SIG-M5 (cell line): ENCODE measurements at regions not wholly inside any gene's neighbourhood (a gene's known extent, or its start where the extent isn't known, plus 50 kb on each side); places are given as distances from the start of the nearest gene placed in this dataset.
"Not testable (repeated sequence)": the region's sequence is repeated elsewhere in the genome, so short reads cannot be mapped to it uniquely, and the experiment has no call there.

ENCODE experiments used
- DNase-seq: peaks from one replicate; lab custom pipeline; 2025; lab: John Stamatoyannopoulos, UW

GRCh38 chr7:106523482-106523881 is 137.5 kb downstream of the CCDC71L start:
- DNase-seq, result no peak

GRCh38 chr7:106522696-106523095 is 138.3 kb downstream of the CCDC71L start:
- DNase-seq, result no peak

DNA sequence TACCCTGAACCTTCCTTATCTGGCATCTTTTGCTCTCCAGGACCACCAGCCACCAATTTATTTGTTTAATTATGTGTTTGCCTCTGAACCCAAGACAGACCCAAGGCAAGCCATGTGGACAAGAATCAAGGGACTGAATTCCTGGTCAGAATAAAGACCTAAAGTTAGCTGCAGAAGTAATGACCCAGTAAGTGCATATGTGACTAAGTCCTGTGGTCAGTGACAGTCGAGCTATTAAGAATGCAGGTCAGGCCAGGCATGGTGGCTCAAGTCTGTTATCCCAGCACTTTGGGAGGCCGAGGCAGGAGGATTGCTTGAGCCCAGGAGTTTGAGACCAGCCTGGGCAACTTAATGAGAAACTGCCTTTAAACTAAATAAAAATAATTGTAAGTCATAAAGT is 139.4 kb downstream of the CCDC71L start:
- no peak for DNase-seq

DNA sequence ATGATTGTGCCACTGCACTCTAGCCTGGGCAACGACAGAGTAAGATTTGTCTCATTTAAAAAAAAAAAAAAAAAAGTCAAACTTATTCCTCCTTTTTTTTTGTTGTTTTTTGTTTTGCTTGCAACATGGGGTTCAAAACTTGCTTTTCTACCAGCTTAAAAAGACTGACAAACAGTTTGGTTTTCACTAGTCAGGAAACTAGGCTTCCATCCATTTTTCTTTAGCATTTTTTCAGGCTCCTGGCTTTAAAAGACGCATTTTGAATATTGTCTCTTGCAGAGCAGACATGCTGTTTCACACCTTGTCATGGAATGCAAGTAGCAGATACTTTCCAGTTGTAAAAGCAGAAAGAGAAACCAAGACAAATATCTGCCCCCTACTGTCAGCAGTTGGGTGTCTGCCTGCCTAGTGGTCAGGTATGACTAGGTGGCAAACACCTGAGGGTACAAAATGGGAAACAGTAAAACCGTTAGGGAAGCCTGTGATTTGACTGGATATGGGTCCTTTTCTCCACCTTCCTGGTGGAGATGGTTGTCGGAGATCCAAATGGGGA is 139.9 kb downstream of the CCDC71L start:
- DNase-seq, result no peak

- DNase-seq, result no peak
Measured at GRCh38 chr7:106518967-106519366, 142.0 kb downstream of the CCDC71L start.

DNA sequence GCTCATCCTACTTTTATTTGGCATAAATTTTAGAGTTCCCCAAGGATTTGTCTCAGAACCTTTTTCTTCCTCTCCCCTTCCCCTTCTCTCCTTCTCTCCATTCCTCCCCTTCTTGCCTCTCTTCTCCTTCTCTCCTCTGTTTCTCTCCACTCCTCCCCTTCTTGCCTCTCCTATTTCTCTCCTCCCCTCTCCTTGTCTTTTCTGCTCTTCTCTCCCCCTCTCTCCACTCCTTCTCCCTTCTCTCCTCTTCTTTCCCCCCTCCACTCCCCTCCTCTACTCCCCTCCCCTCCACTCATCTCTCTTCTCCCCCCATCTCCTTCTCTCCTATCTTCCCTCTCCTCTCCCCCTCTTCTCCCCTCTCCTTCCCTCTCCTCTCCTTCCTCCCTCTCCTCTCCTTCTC is 142.7 kb downstream of the CCDC71L start:
- DNase-seq, result no peak

- DNase-seq, result no peak
Measured at GRCh38 chr7:106517508-106517907, 143.4 kb downstream of the CCDC71L start.

DNA sequence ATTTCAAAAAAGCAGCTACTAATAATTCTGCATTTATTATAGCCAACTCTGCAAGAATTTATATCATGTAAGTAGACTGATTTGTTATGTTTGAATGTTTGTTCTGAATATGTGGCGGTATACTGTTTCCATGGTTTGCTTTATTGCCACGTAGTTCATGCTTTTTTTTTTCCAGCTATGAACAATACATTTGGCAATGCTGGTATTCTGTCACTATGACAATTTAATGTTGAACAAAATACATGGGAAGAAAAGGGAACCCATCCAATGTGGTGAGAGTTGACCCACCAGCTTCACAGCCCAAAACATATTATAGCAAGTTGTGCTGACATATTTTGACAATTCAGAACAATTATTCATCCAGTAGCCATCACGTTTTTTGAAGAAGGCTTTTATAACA is 145.6 kb downstream of the CCDC71L start:
- no peak for DNase-seq

- no peak for DNase-seq
Measured at GRCh38 chr7:106514881-106515280, 146.1 kb downstream of the CCDC71L start.

GRCh38 chr7:106512217-106512616 is 148.7 kb downstream of the CCDC71L start:
- no peak for DNase-seq

GRCh38 chr7:106504645-106505044 is 156.3 kb downstream of the CCDC71L start:
- no peak for DNase-seq

DNA sequence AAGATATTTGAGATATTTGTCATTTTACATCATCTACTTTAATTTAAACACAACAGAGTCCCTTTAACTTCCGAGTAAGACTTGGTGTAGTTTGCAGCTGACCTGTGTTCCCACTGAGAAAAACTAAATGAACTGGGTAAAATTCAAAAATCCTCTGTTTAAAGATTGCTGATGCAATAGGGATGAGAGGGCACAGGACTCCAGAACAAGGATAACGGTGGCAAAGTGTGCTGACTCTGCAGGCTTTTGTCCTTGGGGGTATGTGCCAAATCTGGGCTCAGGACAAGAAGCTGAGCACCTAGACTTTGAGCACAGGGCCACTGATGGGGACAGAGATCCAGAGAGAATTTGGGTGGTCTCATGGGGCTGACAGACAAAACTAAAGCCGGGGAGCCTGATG is 156.8 kb downstream of the CCDC71L start:
- DNase-seq, result no peak

GRCh38 chr7:106503626-106504025 is 157.3 kb downstream of the CCDC71L start:
- DNase-seq, result no peak

- DNase-seq, result no peak
Measured at GRCh38 chr7:106501605-106502580, 159.1 kb downstream of the CCDC71L start.

GRCh38 chr7:106499897-106500296 is 161.1 kb downstream of the CCDC71L start:
- DNase-seq, result no peak

DNA sequence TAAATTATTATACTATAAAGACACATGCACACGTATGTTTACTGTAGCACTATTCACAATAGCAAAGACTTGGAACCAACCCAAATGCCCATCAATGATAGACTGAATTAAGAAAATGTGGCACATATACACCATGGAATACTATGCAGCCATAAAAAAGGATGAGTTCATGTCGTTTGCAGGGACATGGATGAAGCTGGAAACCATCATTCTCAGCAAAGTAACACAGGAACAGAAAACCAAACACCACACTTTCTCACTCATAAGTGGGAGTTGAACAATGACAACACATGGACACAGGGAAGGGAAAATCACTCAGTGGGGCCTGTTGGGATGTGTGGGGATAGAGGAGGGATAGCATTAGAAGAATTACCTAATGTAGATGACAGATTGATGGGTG is 163.0 kb downstream of the CCDC71L start:
- DNase-seq, result not testable (repeated sequence)

DNA sequence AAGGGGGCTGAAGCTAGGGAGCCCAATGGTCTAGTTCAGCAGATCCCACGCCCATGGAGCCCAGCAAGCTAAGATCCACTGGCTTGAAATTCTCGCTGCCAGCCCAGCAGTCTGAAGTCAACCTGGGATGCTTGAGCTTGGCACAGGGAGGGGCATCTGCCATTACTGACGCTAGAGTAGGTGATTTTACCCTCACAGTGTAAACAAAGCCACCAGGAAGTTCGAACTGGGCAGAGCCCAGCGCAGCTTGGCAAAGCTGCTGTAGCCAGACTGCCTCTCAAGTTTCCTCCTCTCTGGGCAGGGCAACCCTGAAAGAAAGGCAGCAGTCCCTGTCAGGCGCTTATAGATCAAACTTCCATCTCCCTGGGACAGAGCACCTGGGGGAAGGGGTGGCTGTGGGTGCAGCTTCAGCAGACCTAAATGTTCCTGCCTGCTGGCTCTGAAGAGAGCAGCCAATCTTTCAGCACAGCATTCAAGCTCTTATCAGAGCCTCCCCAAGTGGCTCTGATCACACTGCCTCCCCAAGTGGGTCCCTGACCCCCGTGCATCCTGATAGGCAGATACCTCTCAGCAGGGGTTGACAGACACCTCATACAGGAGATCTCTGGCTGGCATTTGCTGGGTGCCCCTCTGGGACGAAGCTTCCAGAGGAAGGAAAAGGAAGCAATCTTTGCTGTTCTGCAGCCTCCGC is 167.8 kb downstream of the CCDC71L start:
- no peak for DNase-seq

DNA sequence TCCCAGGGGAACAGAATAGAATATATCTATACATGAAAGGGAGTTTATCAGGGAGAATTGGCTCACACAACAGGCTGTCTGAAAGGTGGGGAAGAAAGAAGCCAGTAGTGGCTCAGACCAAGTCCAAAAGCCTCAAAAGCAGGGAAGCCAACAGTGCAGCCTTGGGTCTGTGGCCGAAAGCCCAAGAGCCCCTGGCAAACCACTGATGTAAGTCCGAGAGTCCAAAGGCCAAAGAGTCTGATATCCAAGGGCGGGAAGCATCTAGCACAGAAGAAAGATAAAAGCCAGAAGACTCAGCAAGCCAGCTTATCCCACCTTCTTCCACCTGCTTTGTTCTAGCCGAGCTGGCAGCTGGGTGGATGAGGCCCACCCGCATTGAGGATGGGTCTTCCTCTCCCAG is 172.5 kb downstream of the CCDC71L start:
- no peak for DNase-seq

- no peak for DNase-seq
Measured at GRCh38 chr7:106487892-106488291, 173.1 kb downstream of the CCDC71L start.

DNA sequence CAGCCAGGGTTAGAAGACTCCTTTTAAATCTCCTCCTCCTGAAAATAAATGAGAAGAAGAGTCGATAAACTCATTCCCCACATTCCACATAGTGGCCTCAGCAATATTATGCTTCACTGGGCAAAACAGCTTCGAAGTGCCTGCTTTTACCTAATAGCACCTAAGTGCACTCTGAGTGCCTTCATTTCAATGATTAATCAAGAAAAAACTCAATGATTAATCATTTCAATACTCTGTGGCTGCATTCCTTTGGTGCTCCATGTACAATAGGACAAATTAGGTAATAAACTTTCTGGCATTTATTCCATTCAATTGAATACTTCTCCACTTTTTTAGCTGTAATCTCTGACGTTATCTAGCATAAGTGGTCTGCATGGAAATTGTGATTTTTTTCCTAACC is 174.6 kb downstream of the CCDC71L start:
- no peak for DNase-seq

DNA sequence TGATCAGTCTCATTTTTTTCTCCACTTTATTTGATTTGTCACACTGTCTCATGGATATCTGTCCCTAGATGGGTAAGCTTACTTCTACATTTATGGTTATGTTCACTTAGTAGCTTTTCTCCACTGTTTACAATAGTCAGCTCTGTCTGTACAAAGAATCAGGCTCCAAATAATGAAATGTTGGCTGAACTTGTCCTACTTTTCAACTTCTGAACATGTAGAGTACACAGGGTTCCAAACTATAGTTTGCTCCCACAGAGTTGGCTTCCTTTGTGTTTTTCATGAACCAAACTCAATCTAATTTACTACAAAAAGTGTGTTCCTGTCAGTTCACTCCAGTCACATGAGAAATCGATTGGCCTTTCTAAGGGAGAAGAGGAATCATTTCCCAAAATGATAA is 175.0 kb downstream of the CCDC71L start:
- DNase-seq, result no peak

GRCh38 chr7:106485031-106485551 is 175.9 kb downstream of the CCDC71L start:
- DNase-seq, result no peak

DNA sequence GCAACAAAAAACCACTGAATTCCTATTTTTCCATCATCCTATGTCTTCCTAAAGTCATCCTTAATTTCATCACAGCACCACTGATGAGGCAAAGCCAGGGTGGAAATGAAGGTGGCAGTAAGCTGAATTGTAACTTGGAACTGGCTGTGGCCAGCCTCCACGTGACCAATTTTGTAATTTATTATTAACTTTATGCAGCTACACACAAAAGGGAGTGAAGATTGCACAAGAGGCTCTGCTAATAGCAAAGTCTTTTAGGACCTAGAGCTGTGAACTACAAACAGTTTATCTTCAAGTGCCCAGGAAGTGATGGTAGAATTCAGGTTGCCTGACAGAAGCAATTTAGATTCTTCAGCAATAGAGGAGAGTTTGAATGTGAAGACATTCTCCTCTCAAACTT is 176.4 kb downstream of the CCDC71L start:
- DNase-seq, result no peak
